ENCODE measurements at regions not wholly inside any gene's neighbourhood (a gene's known extent, or its start where the extent isn't known, plus 50 kb on each side); places are given as distances from the start of the nearest gene placed in this dataset.

GRCh38 chr3:187520027-187520945, 149.9 kb downstream of the SST start:
- no peak for ATAC-seq (ENCODE audit: insufficient read depth, low read depth)
- Histone ChIP-seq H3K27ac (ENCODE audit: low read length) (no peak overlapping the region), H3K9me3 (ENCODE audit: insufficient read depth, low read length, severe bottlenecking) (no peaks in the 10 kb centered on the region), H3K79me2 (ENCODE audit: insufficient read depth, low read length) (no peaks in the 10 kb centered on the region), H3K27me3 (ENCODE audit: insufficient read depth, low read length, poor library complexity) (peaks cover 8% of the 10 kb centered on the region), H2AFZ (ENCODE audit: low read depth, low read length) (no peak overlapping the region), H3K4me2 (ENCODE audit: insufficient read depth, low read length) (no peak overlapping the region), H3K4me1 (ENCODE audit: insufficient read depth, low read length) (no peaks in the 10 kb centered on the region), H3K4me3 (ENCODE audit: low read depth in 1 of 2, low read length in 2 of 2) (no peak overlapping the region), H3K36me3 (ENCODE audit: insufficient read depth, low read length) (no peaks in the 10 kb centered on the region), H3K9ac (ENCODE audit: low read depth, low read length) (no peak overlapping the region), H4K20me1 (ENCODE audit: insufficient read depth, low read length) (no peaks in the 10 kb centered on the region)
- no peak for TF ChIP-seq CTCF (IDR thresholded peaks at IDR 0.05; ENCODE audit: borderline replicate concordance, extremely low read depth, low read length, poor library complexity, severe bottlenecking)
- TF ChIP-seq EZH2 (IDR thresholded peaks at IDR 0.05; ENCODE audit: borderline replicate concordance, low read depth, low read length, severe bottlenecking) = no peak
- DNase-seq = no peak

DNA sequence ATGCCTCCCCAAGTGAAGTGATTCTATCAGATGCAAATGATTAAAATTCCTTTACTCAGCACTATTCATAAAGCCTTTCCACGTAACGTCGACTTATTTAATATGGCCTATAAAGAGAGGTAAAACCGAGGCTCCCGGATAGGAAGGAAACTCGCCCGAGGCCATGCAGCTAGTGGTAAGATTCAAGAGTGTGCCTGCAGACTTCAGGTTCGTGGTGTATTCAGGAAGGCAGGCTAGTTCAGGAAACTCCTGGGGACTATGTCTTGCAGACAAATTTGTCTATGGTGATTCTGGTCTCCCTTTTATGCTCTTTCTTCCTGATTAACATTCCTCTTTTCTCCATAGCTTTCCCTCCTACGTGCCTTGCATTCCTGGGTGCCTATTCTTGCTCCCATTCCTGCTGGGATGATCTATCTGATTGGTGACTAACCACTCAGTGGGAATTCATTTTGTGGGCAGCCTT, 150.7 kb downstream of the SST start:
- no peak for DNase-seq
- H3K27ac ChIP-seq (ENCODE audit: low read length) = no peak overlapping the region
- no peak overlapping the region for H3K9ac ChIP-seq (ENCODE audit: low read depth, low read length)
- H2AFZ ChIP-seq (ENCODE audit: low read depth, low read length) = no peak overlapping the region
- ATAC-seq (ENCODE audit: insufficient read depth, low read depth) = no peak
- no peaks in the 10 kb centered on the region for H3K9me3 ChIP-seq (ENCODE audit: insufficient read depth, low read length, severe bottlenecking)
- H3K79me2 ChIP-seq (ENCODE audit: insufficient read depth, low read length) = no peaks in the 10 kb centered on the region
- no peaks in the 10 kb centered on the region for H3K4me1 ChIP-seq (ENCODE audit: insufficient read depth, low read length)
- no peak overlapping the region for H3K4me2 ChIP-seq (ENCODE audit: insufficient read depth, low read length)
- no peak overlapping the region for H3K4me3 ChIP-seq (ENCODE audit: low read depth in 1 of 2, low read length in 2 of 2)
- H4K20me1 ChIP-seq (ENCODE audit: insufficient read depth, low read length) = no peaks in the 10 kb centered on the region
- no peaks in the 10 kb centered on the region for H3K36me3 ChIP-seq (ENCODE audit: insufficient read depth, low read length)
- TF ChIP-seq CTCF (IDR thresholded peaks at IDR 0.05; ENCODE audit: borderline replicate concordance, extremely low read depth, low read length, poor library complexity, severe bottlenecking) (no peak), EZH2 (IDR thresholded peaks at IDR 0.05; ENCODE audit: borderline replicate concordance, low read depth, low read length, severe bottlenecking) (no peak)
- H3K27me3 ChIP-seq (ENCODE audit: insufficient read depth, low read length, poor library complexity) = peaks cover 8% of the 10 kb centered on the region

DNA sequence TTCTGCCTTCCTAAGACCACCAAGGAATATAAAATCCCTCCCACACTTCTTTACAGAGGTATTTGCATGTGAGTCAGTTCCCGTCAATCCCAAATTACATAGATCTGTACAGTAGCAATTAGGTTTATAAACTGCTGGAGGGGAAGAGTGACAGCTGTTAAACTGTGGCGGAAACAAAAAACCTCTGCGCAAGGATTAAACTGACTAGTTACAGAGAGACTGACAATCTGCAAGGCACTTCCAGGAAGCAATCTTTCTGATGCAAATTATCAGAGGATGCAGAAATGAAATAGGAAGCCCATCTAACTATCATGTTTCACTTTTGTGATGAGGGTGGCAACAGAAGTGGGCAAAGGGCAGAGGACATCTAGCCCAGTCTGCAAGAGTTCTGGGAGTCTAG, 150.4 kb downstream of the RTP4 start:
- Histone ChIP-seq H3K36me3 (ENCODE audit: insufficient read depth, low read length) (no peaks in the 10 kb centered on the region), H3K4me1 (ENCODE audit: insufficient read depth, low read length) (no peaks in the 10 kb centered on the region), H3K9me3 (ENCODE audit: insufficient read depth, low read length, severe bottlenecking) (no peaks in the 10 kb centered on the region), H3K4me3 (ENCODE audit: low read depth in 1 of 2, low read length in 2 of 2) (no peak overlapping the region), H4K20me1 (ENCODE audit: insufficient read depth, low read length) (no peaks in the 10 kb centered on the region), H3K27me3 (ENCODE audit: insufficient read depth, low read length, poor library complexity) (peaks cover 8% of the 10 kb centered on the region), H2AFZ (ENCODE audit: low read depth, low read length) (no peak overlapping the region), H3K27ac (ENCODE audit: low read length) (no peak overlapping the region), H3K4me2 (ENCODE audit: insufficient read depth, low read length) (no peak overlapping the region), H3K9ac (ENCODE audit: low read depth, low read length) (no peak overlapping the region), H3K79me2 (ENCODE audit: insufficient read depth, low read length) (no peaks in the 10 kb centered on the region)
- TF ChIP-seq CTCF (IDR thresholded peaks at IDR 0.05; ENCODE audit: borderline replicate concordance, extremely low read depth, low read length, poor library complexity, severe bottlenecking) (no peak), EZH2 (IDR thresholded peaks at IDR 0.05; ENCODE audit: borderline replicate concordance, low read depth, low read length, severe bottlenecking) (no peak)
- ATAC-seq (ENCODE audit: insufficient read depth, low read depth) = no peak
- no peak for DNase-seq

Data from DND-41 (cell line).